ENCODE measurements at regions not wholly inside any gene's neighbourhood (a gene's known extent, or its start where the extent isn't known, plus 50 kb on each side); places are given as distances from the start of the nearest gene placed in this dataset.

- Mint-ChIP-seq H3K4me3 (no peak overlapping the region), H3K36me3 (no peaks in the 10 kb centered on the region), H3K4me1 (no peaks in the 10 kb centered on the region), H3K9me3 (no peaks in the 10 kb centered on the region), H3K27ac (no peak overlapping the region), H3K27me3 (peaks cover 11% of the 10 kb centered on the region)
These were observed 54.9 kb upstream of the HMGXB4 start for GRCh38 chr22:35202376-35202775.

- Mint-ChIP-seq H3K36me3 (no peaks in the 10 kb centered on the region), H3K9me3 (no peaks in the 10 kb centered on the region), H3K27me3 (peaks cover 10% of the 10 kb centered on the region), H3K4me1 (no peaks in the 10 kb centered on the region), H3K27ac (no peak overlapping the region), H3K4me3 (no peak overlapping the region)
These were observed 53.7 kb upstream of the HMGXB4 start for GRCh38 chr22:35203583-35203982.

- no peaks in the 10 kb centered on the region for H3K4me1 Mint-ChIP-seq
- no peak overlapping the region for H3K4me3 Mint-ChIP-seq
- peaks cover 9% of the 10 kb centered on the region for H3K27me3 Mint-ChIP-seq
- H3K27ac Mint-ChIP-seq = no peak overlapping the region
- no peaks in the 10 kb centered on the region for H3K9me3 Mint-ChIP-seq
- H3K36me3 Mint-ChIP-seq = no peaks in the 10 kb centered on the region
These were observed 52.2 kb upstream of the HMGXB4 start for GRCh38 chr22:35204807-35205775.

GRCh38 chr22:35205961-35206360 lies 51.3 kb upstream of the HMGXB4 start:
- Mint-ChIP-seq H3K27ac (no peak overlapping the region), H3K4me3 (no peak overlapping the region), H3K4me1 (no peaks in the 10 kb centered on the region), H3K9me3 (no peaks in the 10 kb centered on the region), H3K36me3 (no peaks in the 10 kb centered on the region), H3K27me3 (peaks cover 7% of the 10 kb centered on the region)

- no peaks in the 10 kb centered on the region for H3K4me1 Mint-ChIP-seq
- H3K36me3 Mint-ChIP-seq = no peaks in the 10 kb centered on the region
- H3K27me3 Mint-ChIP-seq = peaks cover 7% of the 10 kb centered on the region
- H3K4me3 Mint-ChIP-seq = no peak overlapping the region
- H3K27ac Mint-ChIP-seq = no peak overlapping the region
- no peaks in the 10 kb centered on the region for H3K9me3 Mint-ChIP-seq
These were observed 50.4 kb upstream of the HMGXB4 start for GRCh38 chr22:35206889-35207288.

Data from activated naive CD4-positive, alpha-beta T cell treated with anti-CD3 and anti-CD28 coated beads, Interleukin-2, amount 50 U/mL, for 24 hours (primary cell).